Psoas muscle (tissue), 7 donors: ENCODE measurements at regions not wholly inside any gene's neighbourhood (a gene's known extent, or its start where the extent isn't known, plus 50 kb on each side); places are given as distances from the start of the nearest gene placed in this dataset.

Experiments used
- ATAC-seq, 4 donors: fragments of 200-7000 bp; cut with Tn5 transposase; one replicate each; pipeline ENCODE4 v1.9.1; 2020; ENCODE audit warnings: moderate library complexity in 3 of 4, mild to moderate bottlenecking in 2 of 4
- DNase-seq, 2 donors: peaks; one replicate each; pipeline ENCODE4 v3.0.0-alpha.2; 2020
- H3K27ac ChIP-seq: fragments of 200-600 bp; one replicate; pipeline ENCODE4 v1.8.0; 2022
- H3K27me3 ChIP-seq, 3 donors: fragments of 200-600 bp in 1 of 3; one replicate each; pipeline versions ENCODE4 v1.6.1 to v1.8.0; 2013 to 2022; ENCODE audit warnings: low read length in 2 of 3, mild to moderate bottlenecking in 2 of 3, moderate library complexity in 1 of 3; ENCODE audit not compliant: insufficient read depth in 3 of 3
- H3K36me3 ChIP-seq, 2 donors: fragments of 200-600 bp in 1 of 2; one replicate each; pipeline versions ENCODE4 v1.6.1 to v1.8.0; 2013 to 2022; ENCODE audit warnings: low read depth in 1 of 2, mild to moderate bottlenecking in 1 of 2, moderate library complexity in 1 of 2; ENCODE audit not compliant: insufficient read depth in 1 of 2
- H3K4me1 ChIP-seq: fragments of 200-600 bp; one replicate; pipeline ENCODE4 v1.8.0; 2022
- H3K4me3 ChIP-seq: fragments of 200-600 bp; one replicate; pipeline ENCODE4 v1.8.0; 2022; ENCODE audit warnings: mild to moderate bottlenecking
- H3K9me3 ChIP-seq: fragments of 200-600 bp; one replicate; pipeline ENCODE4 v1.8.0; 2022
- CTCF ChIP-seq: fragments of 200-600 bp; IDR thresholded peaks from one replicate; pipeline ENCODE4 v1.8.0; 2022; ENCODE audit warnings: antibody characterized with exemption
- WGBS, 3 donors: extraction: QIAGEN DNeasy Blood & Tissue Kit; methylation state at CpG; one replicate each; pipeline versions ENCODE4 v1.1.6 to v1.1.7; 2013; 5-methylcytosine and 5-hydroxymethylcytosine counted together
- intact Hi-C, 2 donors: fragments of 100-400 bp; cut with DNase I; formaldehyde crosslinking; loops; one replicate each; pipeline versions ENCODE4 v1.11.0 to v1.14.2; 2022
- donor health status: healthy with polysubstance abuse.
- donor health status: DM: no; HTN: no; CAD: no; lungs with moderate emphysema.
- donor health status: Bipolar disorder and iron deficiency.
- donor health status: healthy.
- donor health status: DM: yes; HTN: yes; CAD: no.
- donor health status: DM: no; HTN: no; CAD: no.
- donor health status: DM: yes; HTN: yes; CAD: no.

GRCh38 chr13:95432141-95432540 lies 120.4 kb upstream of the CLDN10 start:
- H3K36me3 ChIP-seq: no peaks in the 10 kb centered on the region
- H3K27me3 ChIP-seq: no peaks in the 10 kb centered on the region
- no peak overlapping the region for H3K4me3 ChIP-seq
- intact Hi-C loops: no loop called here
- no peaks in the 10 kb centered on the region for H3K9me3 ChIP-seq
- no peak for DNase-seq
- TF ChIP-seq CTCF: no peak
- WGBS, 3 donors: 84 to 93% (median 92%) methylated on average over 4 of the region's 4 CpGs
- H3K27ac ChIP-seq: no peak overlapping the region
- ATAC-seq: no peak
- no peaks in the 10 kb centered on the region for H3K4me1 ChIP-seq

GRCh38 chr13:95433537-95433936 lies 119.0 kb upstream of the CLDN10 start:
- Histone ChIP-seq H3K27ac (no peak overlapping the region), H3K9me3 (no peaks in the 10 kb centered on the region), H3K4me3 (no peak overlapping the region), H3K36me3 (no peaks in the 10 kb centered on the region), H3K27me3 (no peaks in the 10 kb centered on the region), H3K4me1 (no peaks in the 10 kb centered on the region)
- intact Hi-C loops: no loop called here
- WGBS, 3 donors: 79 to 88% (median 80%) methylated on average over 21 of the region's 21 CpGs
- no peak for DNase-seq
- TF ChIP-seq CTCF: no peak
- no peak for ATAC-seq

- Histone ChIP-seq H3K36me3 (no peaks in the 10 kb centered on the region), H3K4me3 (no peak overlapping the region), H3K4me1 (no peaks in the 10 kb centered on the region), H3K27me3 (no peaks in the 10 kb centered on the region), H3K9me3 (no peaks in the 10 kb centered on the region), H3K27ac (no peak overlapping the region)
- TF ChIP-seq CTCF: no peak
- no peak for ATAC-seq
- no peak for DNase-seq
- intact Hi-C loops: no loop called here
Measured at GRCh38 chr13:95434111-95434510, 118.4 kb upstream of the CLDN10 start.

DNA sequence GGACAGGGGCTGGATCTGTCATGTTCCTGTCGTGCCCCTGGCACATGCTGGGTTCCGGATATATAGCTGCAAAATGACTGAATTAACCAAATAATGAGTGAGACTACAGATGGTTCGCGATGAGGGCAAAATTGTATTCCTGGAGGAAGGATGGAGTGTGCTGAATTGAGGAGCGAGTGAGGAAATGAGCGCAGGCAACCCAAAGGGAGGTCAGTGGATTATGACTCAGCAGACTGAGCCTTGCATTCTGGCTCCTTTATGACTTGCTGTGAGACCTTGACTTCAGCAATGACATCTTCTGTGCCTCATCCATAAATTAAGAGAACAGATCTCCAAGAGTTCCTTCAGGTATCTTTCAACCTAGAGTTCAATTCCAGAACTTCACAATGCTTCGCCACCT lies 115.0 kb upstream of the CLDN10 start:
- intact Hi-C loops: no loop called here
- WGBS, 3 donors: 78 to 90% (median 82%) methylated on average over 7 of the region's 7 CpGs
- no peak for ATAC-seq
- Histone ChIP-seq H3K9me3 (no peaks in the 10 kb centered on the region), H3K27me3 (peaks cover 0 to 6% (median 0%) of the 10 kb centered on the region in 3 donors), H3K27ac (no peak overlapping the region), H3K4me1 (no peaks in the 10 kb centered on the region), H3K4me3 (no peak overlapping the region), H3K36me3 (no peaks in the 10 kb centered on the region)
- no peak for TF ChIP-seq CTCF
- no peak for DNase-seq

GRCh38 chr13:95438297-95438696 lies 114.2 kb upstream of the CLDN10 start:
- H3K27ac ChIP-seq: no peak overlapping the region
- WGBS, 3 donors: 27 to 78% (median 37%) methylated on average over 1 of the region's 1 CpG
- intact Hi-C loops: no loop called here

More at GRCh38 chr13:95438297-95438696, 114.2 kb upstream of the CLDN10 start:
- Histone ChIP-seq H3K9me3 (no peaks in the 10 kb centered on the region), H3K4me1 (no peaks in the 10 kb centered on the region), H3K4me3 (no peak overlapping the region), H3K27me3 (peaks cover 0 to 6% (median 0%) of the 10 kb centered on the region in 3 donors), H3K36me3 (no peaks in the 10 kb centered on the region)
- ATAC-seq: no peak
- no peak for DNase-seq
- TF ChIP-seq CTCF: no peak
